SK-N-SH treated with all-trans-retinoic acid at 6 μM for 48 hours (cell line): ENCODE measurements at regions not wholly inside any gene's neighbourhood (a gene's known extent, or its start where the extent isn't known, plus 50 kb on each side); places are given as distances from the start of the nearest gene placed in this dataset.

Source experiments
- ARNTL ChIP-seq: fragments of 450-650 bp; formaldehyde crosslinking; IDR thresholded peaks from 2 replicates; pipeline ENCODE4 v1.5.0; 2020; ENCODE audit warnings: low read depth, mild to moderate bottlenecking, moderate library complexity, borderline replicate concordance
- BACH2 ChIP-seq: fragments of 250-450 bp; sonication (Bioruptor Pico); IDR thresholded peaks from 2 replicates; pipeline ENCODE4 v1.9.0; 2021; ENCODE audit warnings: mild to moderate bottlenecking, borderline replicate concordance
- POU6F1 ChIP-seq: fragments of 250-450 bp; sonication (Bioruptor Pico); IDR thresholded peaks from 2 replicates; pipeline ENCODE4 v1.8.0; 2021; ENCODE audit warnings: low read depth, mild to moderate bottlenecking, moderate library complexity, borderline replicate concordance
- PPARA ChIP-seq: fragments of 250-450 bp; sonication (Bioruptor Pico); IDR thresholded peaks from 2 replicates; pipeline ENCODE4 v1.5.0; 2020; ENCODE audit warnings: mild to moderate bottlenecking, borderline replicate concordance
- RARB ChIP-seq: fragments of 250-450 bp; sonication (Bioruptor Pico); IDR thresholded peaks from 2 replicates; pipeline ENCODE4 v1.8.0; 2021; ENCODE audit warnings: mild to moderate bottlenecking, moderate library complexity
- TCF4 ChIP-seq: fragments of 250-450 bp; sonication (Bioruptor Pico); IDR thresholded peaks from 2 replicates; pipeline ENCODE4 v1.8.0; 2021; ENCODE audit warnings: mild to moderate bottlenecking, moderate library complexity, borderline replicate concordance
- ZC3H10 ChIP-seq: fragments of 250-450 bp; sonication (Bioruptor Pico); IDR thresholded peaks from 2 replicates; pipeline ENCODE4 v1.5.1; 2021; ENCODE audit warnings: mild to moderate bottlenecking, moderate library complexity
- ZFP3 ChIP-seq: fragments of 250-450 bp; sonication (Bioruptor Pico); IDR thresholded peaks from 2 replicates; pipeline ENCODE4 v1.5.0; 2020; ENCODE audit warnings: mild to moderate bottlenecking, moderate library complexity
- ZFP30 ChIP-seq: fragments of 450-650 bp; formaldehyde crosslinking; IDR thresholded peaks from 2 replicates; pipeline ENCODE4 v1.5.0; 2022; ENCODE audit warnings: mild to moderate bottlenecking, moderate library complexity
- ZNF565 ChIP-seq: fragments of 450-650 bp; formaldehyde crosslinking; conservative IDR thresholded peaks from 2 replicates; pipeline ENCODE4 v1.5.0; 2020; ENCODE audit warnings: low read depth, mild to moderate bottlenecking, moderate library complexity
- ZNF8 ChIP-seq: fragments of 450-650 bp; formaldehyde crosslinking; IDR thresholded peaks from 2 replicates; pipeline ENCODE4 v1.5.0; 2020; ENCODE audit warnings: mild to moderate bottlenecking, moderate library complexity
- TF ChIP-seq, protein P1 (sequence below): fragments of 250-450 bp; sonication (Bioruptor Pico); IDR thresholded peaks from 2 replicates; pipeline ENCODE4 v1.5.1; 2020; ENCODE audit warnings: low read depth, mild to moderate bottlenecking, moderate library complexity
- TF ChIP-seq, protein P2 (sequence below): fragments of 250-450 bp; sonication (Bioruptor Pico); IDR thresholded peaks from 2 replicates; pipeline ENCODE4 v1.5.0; 2020; ENCODE audit warnings: mild to moderate bottlenecking, moderate library complexity
- TF ChIP-seq, protein P3 (sequence below): fragments of 250-450 bp; sonication (Bioruptor Pico); IDR thresholded peaks from 2 replicates; pipeline ENCODE4 v1.5.1; 2021; ENCODE audit warnings: mild to moderate bottlenecking, moderate library complexity

DNA sequence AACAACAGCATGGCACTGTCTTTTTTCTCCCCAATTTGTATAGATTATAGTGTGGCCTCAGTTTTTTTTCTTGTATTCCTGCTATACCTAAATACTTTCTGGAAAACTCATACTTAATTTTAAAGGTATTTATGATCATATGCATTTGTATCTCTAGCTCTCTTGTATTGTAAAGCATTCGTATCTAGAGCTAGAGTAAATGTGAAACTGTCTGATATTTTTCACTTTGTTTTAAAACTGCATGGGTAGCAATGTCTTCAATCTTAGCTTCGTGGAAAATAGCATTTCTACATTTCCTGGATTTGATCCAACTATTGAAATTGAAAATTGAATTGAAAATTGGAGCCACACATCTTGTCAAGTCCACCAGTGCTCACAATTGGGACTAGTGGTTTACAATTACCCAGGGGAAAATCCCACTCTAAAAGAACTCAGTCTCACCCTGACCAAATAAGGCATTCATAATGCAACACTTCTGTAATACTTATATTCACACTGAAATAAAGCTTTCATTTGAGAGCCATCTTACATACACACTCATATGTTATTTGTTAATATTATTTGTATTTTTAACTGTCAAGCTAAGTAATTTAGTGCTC, 51.3 kb upstream of the KLF6 start:
- TF ChIP-seq RARB (CRISPR knock-in tag) (no peak), PPARA (no peak), POU6F1 (CRISPR knock-in tag) (no peak), ARNTL (CRISPR knock-in tag) (no peak), ZC3H10 (CRISPR knock-in tag) (no peak), TCF4 (CRISPR knock-in tag) (no peak), ZFP30 (CRISPR knock-in tag) (no peak), ZNF8 (CRISPR knock-in tag) (no peak), ZNF565 (CRISPR knock-in tag) (no peak), ZFP3 (CRISPR knock-in tag) (no peak), BACH2 (CRISPR knock-in tag) (no peak)
- TF ChIP-seq, protein P1, sequence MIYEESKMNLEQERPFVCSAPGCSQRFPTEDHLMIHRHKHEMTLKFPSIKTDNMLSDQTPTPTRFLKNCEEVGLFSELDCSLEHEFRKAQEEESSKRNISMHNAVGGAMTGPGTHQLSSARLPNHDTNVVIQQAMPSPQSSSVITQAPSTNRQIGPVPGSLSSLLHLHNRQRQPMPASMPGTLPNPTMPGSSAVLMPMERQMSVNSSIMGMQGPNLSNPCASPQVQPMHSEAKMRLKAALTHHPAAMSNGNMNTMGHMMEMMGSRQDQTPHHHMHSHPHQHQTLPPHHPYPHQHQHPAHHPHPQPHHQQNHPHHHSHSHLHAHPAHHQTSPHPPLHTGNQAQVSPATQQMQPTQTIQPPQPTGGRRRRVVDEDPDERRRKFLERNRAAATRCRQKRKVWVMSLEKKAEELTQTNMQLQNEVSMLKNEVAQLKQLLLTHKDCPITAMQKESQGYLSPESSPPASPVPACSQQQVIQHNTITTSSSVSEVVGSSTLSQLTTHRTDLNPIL (CRISPR knock-in tag): no peak
- TF ChIP-seq, protein P2, sequence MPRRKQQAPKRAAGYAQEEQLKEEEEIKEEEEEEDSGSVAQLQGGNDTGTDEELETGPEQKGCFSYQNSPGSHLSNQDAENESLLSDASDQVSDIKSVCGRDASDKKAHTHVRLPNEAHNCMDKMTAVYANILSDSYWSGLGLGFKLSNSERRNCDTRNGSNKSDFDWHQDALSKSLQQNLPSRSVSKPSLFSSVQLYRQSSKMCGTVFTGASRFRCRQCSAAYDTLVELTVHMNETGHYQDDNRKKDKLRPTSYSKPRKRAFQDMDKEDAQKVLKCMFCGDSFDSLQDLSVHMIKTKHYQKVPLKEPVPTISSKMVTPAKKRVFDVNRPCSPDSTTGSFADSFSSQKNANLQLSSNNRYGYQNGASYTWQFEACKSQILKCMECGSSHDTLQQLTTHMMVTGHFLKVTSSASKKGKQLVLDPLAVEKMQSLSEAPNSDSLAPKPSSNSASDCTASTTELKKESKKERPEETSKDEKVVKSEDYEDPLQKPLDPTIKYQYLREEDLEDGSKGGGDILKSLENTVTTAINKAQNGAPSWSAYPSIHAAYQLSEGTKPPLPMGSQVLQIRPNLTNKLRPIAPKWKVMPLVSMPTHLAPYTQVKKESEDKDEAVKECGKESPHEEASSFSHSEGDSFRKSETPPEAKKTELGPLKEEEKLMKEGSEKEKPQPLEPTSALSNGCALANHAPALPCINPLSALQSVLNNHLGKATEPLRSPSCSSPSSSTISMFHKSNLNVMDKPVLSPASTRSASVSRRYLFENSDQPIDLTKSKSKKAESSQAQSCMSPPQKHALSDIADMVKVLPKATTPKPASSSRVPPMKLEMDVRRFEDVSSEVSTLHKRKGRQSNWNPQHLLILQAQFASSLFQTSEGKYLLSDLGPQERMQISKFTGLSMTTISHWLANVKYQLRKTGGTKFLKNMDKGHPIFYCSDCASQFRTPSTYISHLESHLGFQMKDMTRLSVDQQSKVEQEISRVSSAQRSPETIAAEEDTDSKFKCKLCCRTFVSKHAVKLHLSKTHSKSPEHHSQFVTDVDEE (CRISPR knock-in tag): no peak
- TF ChIP-seq, protein P3, sequence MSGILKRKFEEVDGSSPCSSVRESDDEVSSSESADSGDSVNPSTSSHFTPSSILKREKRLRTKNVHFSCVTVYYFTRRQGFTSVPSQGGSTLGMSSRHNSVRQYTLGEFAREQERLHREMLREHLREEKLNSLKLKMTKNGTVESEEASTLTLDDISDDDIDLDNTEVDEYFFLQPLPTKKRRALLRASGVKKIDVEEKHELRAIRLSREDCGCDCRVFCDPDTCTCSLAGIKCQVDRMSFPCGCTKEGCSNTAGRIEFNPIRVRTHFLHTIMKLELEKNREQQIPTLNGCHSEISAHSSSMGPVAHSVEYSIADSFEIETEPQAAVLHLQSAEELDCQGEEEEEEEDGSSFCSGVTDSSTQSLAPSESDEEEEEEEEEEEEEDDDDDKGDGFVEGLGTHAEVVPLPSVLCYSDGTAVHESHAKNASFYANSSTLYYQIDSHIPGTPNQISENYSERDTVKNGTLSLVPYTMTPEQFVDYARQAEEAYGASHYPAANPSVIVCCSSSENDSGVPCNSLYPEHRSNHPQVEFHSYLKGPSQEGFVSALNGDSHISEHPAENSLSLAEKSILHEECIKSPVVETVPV (CRISPR knock-in tag): no peak
